NCI-H146 treated with DMSO at 0.1 percent for 48 hours (cell line): ENCODE measurements at regions not wholly inside any gene's neighbourhood (a gene's known extent, or its start where the extent isn't known, plus 50 kb on each side); places are given as distances from the start of the nearest gene placed in this dataset.
A peak's percentile ranks its signal among the peaks of the same experiment; 100 is the strongest.

Source experiments
- DNase-seq: peaks from one replicate; lab custom pipeline; 2025; ENCODE audit not compliant: unreplicated experiment; lab: John Stamatoyannopoulos, UW

DNA sequence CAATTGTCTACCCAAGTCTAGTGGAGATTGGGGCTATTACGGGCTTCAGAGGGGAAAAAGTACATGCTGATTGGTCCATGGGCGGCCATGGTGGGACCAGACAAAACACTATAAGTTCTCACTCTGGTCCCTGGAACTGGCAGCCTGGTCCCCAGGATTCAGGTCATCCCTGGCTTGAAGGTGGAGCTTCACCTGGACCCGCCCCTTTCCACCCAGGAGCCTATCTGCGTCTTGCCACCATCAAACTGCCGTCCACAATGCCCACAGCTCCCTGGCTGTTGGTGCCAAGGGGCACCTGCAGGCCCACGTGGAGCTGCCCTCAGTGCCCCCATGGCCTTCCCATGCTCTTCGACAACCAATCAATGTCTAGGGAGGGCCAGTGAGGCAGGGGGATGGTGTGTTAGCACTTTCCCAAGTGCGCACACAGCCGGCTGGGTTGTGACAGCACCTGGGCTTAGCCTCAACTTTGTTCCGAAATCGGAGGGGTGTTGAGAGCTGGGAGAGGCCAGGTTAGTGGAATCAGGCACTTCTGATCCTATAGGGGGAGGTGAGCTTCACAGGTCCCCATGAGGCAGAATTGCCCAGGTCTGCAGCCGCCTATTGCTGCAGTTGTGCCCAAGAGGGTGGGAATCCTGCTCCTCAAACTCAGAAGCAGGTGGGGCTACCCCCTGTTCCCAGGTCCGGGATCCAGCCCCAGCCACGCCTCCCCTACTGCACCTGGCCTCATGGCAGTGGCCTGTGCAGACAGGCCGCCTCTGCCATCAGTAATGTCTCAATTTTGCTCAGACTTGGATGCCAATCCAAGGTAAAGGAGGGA, 1369.4 kb upstream of the PRMT6 start:
- DNase-seq: no peak

DNA sequence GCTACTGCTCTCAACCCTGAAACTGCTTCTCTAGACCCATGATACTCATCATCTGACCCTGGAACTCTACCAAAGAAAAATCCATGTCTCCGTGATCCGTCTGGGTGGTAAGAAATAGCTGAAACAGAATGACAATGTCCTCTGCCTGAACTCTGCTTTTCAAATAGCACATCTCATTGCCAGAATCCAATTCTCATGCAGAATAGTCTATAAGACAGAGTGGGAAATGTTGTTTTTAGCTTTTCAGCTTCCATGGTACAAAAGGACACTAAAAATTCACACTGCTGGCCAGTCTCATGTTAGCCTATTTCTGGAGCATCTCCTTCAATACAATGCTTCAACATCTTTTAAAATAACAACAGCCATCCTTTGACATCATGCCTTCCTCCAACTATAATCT, 1355.8 kb upstream of the PRMT6 start:
- no peak for DNase-seq

DNA sequence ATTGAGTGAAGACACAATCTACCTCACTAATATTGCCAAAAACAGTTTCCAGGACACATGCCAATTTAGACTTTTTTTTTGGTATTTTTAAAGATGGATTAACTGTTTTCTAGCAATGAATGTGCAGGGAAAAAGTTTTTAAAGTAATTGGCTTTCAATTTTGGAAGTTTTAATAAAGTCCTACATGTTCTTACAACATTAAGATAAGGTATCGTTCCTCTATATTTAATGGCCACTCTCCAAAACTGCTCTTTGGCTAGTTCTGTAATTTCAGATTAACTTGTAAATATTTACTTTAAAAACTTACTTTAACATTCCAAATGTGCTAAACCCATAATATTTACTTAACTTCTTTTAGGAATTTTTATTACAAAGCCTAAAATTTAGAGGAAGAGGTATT, 1332.2 kb upstream of the PRMT6 start:
- DNase-seq: no peak

DNA sequence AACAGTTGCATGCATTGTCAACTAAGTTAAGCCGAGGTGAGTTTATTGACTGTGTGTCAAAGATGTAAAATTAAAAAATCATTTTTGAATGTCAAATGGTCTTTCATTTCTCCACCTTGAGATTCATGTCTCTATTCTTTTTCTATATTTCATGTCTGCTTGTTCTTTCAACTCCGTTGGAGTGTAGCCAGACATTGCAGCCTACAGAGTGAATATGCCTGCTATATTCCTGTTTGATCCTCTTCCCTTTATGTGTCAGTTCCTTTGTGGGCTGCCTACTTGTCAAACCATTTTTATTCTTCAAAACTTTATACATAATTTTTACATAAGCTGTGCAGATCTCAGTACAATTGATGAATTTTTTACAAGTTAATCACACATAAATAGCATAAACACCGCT, 1325.8 kb upstream of the PRMT6 start:
- DNase-seq: no peak

DNA sequence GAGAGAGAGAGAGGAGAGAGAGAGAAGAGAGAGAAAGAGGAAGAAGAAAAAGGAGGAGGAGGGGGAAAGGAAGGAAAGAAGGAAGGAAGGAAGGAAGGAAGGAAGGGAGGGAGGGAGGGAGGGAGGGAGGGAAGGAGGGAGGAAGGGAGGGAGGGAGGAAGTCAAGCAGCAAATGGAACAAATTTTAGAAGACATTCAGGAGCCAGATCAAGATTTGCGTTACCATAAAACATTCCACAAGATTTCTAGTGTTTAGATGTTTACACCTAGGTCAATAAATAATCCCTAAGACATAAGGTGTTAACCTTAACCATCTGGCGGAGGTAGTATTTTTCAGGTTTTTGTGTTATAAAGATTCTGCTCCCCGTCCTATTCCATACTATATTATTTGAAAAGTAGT, 1320.1 kb upstream of the PRMT6 start:
- no peak for DNase-seq

DNA sequence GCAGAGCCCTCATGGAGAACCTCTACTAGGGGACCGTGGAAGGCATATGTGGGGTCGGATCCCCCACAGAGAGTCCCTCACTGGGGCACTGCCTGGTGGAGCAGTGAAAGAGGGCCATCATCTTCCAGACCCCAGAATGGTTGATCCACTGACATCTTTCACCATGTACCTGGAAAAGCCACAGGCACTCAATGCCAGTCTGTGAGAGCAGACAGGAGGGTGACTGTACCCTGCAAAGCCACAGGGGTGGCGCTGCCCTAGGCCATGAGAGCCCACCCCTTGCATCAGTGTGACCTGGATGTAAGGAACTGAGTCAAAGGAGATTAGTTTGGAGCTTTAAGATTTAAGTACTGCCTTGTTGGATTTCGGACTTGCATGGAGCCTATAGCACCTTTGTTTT, 1276.7 kb upstream of the PRMT6 start:
- no peak for DNase-seq

DNA sequence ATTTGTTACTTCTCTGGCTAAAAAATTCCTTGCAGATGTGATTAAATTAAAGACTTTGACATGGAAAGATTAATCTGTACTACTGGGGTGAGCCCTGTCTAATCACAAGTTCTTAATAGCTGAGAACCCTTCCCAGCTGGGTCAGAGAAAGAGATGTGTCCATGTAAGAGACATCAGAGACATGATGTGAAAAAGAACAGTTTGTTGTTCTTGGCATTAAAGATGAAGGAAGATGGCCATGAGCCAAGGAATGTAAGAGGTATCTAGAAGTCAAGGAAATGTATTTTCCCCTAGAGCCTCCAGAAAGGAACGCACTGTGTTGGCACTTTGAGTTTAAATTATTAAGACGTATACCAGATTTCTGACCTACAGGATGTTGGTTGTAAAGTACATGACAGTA, 1271.5 kb upstream of the PRMT6 start:
- DNase-seq: no peak

DNA sequence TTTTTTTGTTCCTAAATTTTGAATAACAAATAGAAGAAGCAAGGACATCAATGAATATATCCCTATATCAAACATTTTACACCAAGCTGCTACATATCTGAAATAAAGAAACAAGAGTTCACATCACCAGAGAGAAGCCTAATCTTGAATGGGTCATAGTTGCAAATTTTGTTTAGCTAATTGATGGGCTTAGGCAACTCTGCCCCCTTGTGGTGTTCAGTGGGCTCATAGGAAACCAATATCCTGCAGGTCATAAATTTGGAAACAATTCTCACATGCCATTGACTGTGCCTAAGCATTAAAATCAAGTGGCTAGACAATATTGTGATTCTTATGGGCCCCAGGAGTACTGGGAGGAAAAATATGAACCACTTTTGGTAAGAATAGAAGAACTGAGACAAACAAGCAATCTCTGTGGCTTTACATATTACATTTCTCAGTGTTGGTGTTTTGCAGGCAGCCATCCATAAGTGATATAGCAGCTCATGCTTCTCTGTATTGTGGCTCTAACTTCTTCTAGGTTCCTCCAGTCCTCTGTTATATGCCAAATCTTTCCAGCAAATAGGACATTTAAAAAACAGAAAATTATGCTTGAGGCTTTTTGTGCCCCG, 1262.8 kb upstream of the PRMT6 start:
- DNase-seq: peak; percentile 71

DNA sequence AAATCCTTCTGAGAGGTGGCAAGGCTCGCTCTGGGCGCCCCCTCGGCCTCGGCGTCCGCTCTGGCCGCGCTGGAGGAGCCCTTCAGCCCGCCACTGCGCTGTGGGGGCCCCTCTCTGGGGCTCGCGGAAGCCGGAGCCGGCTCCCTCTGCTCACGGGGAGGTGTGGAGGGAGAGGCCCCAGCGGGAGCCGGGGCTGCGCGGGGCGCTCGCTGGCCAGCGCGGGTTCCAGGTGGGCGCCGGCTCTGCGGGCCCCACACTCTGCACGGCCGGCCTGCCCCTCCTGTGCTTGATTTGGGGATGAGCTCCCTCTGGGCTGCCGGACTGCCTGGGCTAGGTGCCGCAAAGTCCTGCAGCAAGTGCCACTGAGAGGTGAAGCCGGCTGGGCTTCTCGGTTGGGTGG, 1260.7 kb upstream of the PRMT6 start:
- DNase-seq: no peak

DNA sequence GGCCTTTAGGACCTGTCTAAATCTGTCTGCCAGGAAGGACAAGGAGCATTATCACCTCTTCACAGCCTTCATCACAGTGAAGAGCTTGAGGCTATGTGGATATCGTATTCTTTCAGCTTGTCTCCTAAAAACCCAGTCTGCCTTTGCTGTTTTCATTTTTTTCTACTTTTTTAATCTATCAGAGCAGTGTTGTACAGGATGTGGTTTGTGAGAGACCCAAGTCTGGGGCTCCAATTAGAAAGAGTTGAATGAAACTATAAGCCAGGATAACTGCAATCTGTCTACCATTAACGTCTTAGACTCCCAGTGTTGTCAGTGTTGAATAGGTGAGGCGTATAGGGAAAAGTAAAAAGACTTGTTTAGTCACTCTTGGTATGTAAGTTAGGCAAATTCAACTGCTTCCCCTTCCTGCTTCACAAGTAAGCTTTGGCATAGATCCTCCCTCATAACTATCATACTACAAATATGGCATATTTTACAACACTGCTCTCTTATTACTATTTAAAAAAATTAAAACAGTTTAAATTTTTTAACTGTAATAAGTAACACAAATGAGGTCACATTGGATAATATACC, 1225.8 kb upstream of the PRMT6 start:
- DNase-seq: no peak

DNA sequence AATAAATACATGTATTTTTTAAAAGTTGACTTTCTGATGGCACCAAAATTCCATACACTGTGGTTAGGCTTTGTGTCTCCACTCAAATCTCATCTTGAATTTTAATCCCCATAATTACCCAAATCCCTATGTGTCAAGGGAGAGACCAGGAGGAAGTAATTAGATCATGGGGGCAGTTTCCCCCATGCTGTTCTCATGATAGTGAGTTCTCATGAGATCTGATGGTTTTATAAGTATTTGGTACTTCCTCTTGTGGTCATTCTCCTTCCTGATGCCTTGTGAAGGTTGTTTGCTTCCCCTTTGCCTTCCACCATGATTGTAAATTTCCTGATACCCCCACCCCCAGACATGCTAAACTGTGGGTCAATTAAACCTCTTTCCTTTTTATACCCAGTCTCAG, 1218.4 kb upstream of the PRMT6 start:
- no peak for DNase-seq

DNA sequence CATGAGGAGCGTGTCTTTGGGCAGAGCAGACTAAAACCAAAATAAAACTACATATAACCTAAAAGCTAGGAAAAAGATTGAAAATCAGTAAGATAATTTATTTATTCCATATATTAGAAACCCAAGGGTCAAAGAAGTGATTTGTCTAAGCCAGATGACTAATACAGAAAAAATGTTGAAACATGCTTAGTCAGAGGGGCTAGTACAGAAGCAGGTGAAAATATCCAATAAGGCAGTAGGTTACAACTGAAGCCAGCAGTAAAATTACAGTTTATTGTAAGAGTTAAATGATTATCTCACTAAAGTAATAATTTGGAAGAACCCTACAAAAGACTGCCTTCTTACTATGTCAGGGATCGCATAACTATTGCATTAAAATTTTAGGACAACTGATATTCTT, 1190.9 kb upstream of the PRMT6 start:
- no peak for DNase-seq

DNA sequence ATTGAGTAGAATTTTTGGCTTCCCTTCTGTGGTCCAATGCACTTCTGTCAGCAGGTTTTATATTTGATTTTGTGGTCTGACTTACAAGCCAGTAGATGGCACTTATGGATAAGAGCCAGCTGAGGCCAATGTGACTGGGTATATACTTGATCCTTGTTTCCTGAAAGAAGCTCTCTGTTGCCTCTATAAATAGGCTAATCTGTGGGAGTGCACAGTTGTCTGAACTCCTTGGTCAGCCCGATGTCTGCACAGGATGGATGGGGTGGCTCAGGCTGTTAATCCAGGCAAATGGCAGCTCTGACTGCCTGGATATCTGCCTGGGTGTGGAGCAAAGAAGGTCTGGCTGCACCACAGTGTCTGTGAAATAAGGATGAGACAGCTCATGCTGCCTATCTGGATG, 1183.7 kb upstream of the PRMT6 start:
- no peak for DNase-seq

DNA sequence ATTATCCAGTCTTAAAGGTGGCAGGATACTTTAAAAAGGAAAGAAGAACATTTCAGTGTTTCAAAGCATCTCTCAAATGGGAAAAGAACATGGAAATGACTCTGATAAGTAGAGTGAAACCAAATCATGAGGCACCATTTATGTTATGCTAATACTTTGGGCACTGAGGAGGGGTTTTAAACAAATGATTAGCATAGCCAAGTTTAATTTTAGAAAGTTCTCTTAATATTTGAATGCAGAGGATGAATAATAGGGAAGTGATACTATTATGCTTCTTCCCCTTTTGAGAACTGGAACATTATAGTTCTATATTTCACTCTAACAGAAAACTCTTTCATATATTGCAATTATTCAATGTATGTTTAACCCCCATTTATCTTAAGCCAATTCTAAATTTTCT, 1181.9 kb upstream of the PRMT6 start:
- no peak for DNase-seq

DNA sequence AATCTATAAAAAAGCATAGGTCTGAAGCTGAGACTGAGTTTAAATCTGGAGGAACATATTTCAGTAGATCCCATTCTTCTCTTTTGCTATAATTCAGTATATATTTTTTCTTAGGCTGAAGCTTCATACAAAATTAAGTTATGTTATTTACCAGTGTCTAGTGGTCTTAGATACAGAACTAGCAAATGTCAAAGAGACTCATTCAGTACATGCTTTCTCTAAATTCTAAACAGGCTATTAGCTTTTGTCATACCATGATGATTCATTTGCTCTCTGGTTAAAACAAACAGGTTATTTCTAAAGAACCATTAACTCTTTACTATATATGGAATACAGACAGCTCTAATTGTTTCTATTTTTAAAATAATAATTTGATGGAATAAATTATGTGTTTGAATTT, 1170.2 kb upstream of the PRMT6 start:
- no peak for DNase-seq

DNA sequence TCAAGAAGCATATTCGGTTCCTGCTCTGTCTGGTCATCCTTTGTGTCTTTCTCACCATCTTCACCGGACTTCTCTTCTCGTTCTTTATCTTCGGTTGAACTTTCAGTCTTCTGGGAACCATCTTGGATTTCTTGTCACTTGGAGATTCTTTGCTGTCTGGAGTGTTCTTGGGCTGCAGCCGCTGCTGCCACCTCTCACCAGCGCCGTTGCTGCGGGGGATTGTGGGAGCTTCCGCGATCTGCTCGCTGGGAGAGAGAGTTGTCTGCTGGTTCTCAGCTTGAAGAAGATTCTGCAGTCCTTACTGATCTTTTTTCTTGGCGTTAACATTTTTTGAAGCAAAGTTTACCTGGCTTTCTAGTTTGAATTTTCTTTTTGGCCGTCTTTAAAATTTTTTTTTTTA, 1165.2 kb upstream of the PRMT6 start:
- no peak for DNase-seq

DNA sequence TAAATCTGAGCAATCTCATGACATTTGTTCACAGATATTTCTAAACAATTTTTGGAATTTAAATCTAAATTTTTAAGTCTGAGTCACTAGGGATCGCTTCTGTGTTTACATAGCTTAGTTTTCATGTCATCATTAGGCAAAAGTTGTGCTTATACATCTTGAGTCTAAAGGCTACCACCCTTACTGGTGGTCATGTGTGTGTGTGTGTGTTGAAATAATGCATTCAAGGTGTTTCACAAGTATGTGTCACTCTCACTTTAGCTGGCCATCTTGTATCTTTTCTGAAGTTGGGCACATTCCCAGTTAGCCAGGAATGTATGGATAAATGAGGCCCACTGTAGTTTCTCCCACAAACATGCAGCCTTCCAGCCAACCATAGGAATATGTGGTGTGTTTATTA, 1162.5 kb upstream of the PRMT6 start:
- DNase-seq: no peak

DNA sequence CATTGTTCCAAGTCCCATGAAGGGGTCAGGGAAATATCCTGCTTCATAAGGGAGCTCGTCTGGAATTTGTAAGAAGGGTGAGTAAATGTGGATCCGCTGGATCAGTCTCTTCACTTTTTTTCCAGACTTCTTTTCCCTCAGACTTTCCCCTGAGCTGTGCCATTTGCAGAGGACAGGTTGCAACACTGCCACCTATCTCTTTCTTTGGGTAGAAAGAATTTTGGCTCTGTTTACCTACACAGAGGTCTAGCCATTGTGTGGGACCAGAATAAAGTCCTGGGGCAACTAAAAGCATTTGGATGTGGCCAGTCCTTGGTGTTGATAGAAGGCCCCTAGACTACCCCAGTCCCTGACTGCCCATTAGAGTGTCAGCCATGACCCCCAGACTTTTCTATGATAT, 1146.7 kb upstream of the PRMT6 start:
- DNase-seq: no peak

DNA sequence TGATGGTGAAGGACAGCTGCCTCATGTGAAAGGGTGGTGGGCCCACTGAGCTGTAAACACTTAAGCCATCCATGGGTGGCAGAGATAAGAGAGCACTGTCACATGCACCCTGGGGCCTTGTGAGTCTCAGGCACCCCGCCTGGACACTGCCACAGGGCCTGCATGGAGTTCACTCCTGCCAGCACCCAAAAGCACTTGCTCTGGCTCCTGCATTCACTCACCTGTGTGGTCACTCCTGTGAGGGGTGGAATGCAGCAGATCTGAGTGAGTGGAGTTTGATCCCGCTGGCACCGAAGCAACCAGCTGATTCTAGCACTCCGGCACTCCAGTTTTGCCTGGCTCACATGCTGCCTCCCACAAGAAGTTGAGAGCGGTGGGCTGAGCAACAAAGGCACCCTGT, 1142.1 kb upstream of the PRMT6 start:
- peak; percentile 95 for DNase-seq

DNA sequence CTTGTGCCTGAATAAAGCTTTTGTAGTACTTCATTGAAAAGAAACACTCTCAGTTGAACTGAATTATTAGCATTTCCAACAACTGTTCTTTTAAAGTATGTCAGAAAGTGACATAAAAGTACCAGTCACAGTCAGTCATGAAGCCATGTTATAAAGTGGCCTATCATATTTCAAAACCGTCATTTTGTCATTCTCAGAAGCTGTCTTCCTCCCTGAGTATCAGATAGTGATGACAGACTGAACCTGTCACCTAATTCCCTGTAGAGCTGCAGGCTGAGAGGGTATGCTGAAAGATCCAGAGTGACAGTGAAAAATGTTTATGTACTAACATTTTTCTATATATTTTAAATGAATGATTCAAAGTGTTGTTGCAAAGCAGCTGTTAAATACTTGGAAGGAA, 1121.7 kb upstream of the PRMT6 start:
- no peak for DNase-seq

DNA sequence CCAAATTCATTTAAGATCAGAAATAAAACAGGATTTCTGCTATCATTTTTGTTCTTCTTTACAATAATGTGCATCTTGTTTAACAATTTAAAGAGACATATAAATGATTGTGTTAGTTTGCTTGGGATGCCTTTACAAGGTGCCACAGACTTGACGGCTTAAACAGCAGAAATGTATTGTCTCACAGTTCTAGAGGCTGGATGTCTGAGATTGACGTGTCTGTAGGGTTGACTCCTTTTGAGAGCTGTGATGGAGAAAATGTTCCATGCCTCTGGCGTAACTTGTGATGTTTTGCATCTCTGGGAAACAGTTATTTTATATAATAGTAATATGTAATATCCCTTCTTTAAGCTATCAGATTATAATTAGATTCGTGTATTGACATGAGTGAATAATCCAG, 1091.6 kb upstream of the PRMT6 start:
- no peak for DNase-seq

DNA sequence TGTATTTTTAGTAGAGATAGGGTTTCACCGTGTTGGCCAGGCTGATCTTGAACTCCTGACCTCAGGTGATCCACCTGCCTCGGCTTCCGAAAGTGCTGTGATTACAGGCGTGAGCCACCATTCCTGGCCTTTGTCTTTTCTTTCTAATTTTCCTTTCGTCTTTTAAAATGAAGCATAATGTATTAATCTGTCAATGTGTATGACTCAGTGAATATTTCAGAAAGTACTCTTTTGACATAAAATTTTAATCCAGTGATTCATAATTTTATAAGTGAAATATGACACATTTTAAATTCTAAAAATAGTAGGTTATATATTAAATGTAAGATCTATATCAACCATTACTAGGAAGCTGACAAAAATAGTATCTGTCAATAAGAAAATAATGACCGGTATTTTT, 1059.0 kb upstream of the PRMT6 start:
- DNase-seq: no peak
